Stimulated activated memory B cell treated with anti-CD40 and anti-IgM and Interleukin-4, amounts not matched to agents 10 μg/mL and 1 μg/mL and 100 μg/mL, for 72 hours (primary cell): ENCODE measurements at regions not wholly inside any gene's neighbourhood (a gene's known extent, or its start where the extent isn't known, plus 50 kb on each side); places are given as distances from the start of the nearest gene placed in this dataset.

Source experiments
- ATAC-seq: fragments of 150-1000 bp; cut with Tn5 transposase; 2 replicates; pipeline ENCODE4 v1.10.0; 2021
- H3K27ac Mint-ChIP-seq: one replicate; pipeline ENCODE4 v1.8.0; 2022; ENCODE audit warnings: mild to moderate bottlenecking, mixed read lengths
- H3K27me3 Mint-ChIP-seq: one replicate; pipeline ENCODE4 v1.8.0; 2022; ENCODE audit warnings: mixed read lengths
- H3K36me3 Mint-ChIP-seq: one replicate; pipeline ENCODE4 v1.8.0; 2022; ENCODE audit warnings: mixed read lengths
- H3K4me1 Mint-ChIP-seq: one replicate; pipeline ENCODE4 v1.8.0; 2022; ENCODE audit warnings: mixed read lengths
- H3K4me3 Mint-ChIP-seq: one replicate; pipeline ENCODE4 v1.8.0; 2022; ENCODE audit warnings: mild to moderate bottlenecking, moderate library complexity, mixed read lengths
- H3K9me3 Mint-ChIP-seq: one replicate; pipeline ENCODE4 v1.8.0; 2022; ENCODE audit warnings: mixed read lengths

DNA sequence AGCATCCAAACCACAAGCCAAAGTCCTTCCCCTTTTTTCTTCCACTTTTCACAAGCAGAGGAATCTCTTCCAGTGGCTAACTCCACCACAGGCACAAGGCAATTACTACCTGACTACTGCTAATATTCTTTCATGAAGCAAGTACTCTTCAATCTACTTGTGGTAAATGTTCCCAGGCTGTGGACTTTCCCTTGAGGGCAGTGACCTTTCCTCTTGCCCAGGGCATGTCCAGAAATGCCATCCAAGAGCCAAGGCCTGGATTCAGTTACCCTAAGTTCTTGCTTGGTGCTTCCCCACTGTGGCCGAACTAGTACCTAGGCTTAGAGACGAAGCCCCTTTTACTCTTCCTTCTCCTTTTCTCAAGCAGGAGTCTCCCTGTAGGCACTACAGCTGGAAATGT is 400.7 kb downstream of the DCAF12L2 start:
- no peaks in the 10 kb centered on the region for H3K27me3 Mint-ChIP-seq
- ATAC-seq: no peak
- no peaks in the 10 kb centered on the region for H3K36me3 Mint-ChIP-seq
- H3K4me3 Mint-ChIP-seq: no peak overlapping the region
- H3K27ac Mint-ChIP-seq: no peak overlapping the region
- peaks cover 6% of the 10 kb centered on the region for H3K9me3 Mint-ChIP-seq
- H3K4me1 Mint-ChIP-seq: no peaks in the 10 kb centered on the region

DNA sequence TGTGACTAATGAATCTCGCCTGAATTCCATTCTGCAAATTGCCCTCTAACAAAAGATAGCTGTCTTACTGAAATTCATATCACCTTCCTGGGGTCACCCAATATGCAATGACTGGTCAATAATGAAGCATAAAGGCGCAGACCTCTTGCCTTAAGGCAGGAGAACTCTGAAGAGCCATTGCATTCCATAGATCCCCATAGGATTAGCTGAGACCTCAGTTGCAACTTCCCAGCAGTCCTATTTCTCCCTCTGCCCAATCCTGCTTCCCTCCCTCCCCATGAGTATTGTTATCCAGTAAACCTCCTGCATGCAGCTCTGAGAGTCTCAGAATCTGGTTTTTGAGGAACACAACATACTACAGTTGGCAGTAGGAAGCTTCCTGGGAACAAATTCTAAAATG is 396.5 kb downstream of the DCAF12L2 start:
- no peak overlapping the region for H3K4me3 Mint-ChIP-seq
- H3K9me3 Mint-ChIP-seq: no peaks in the 10 kb centered on the region
- H3K4me1 Mint-ChIP-seq: no peaks in the 10 kb centered on the region
- no peaks in the 10 kb centered on the region for H3K27me3 Mint-ChIP-seq
- no peaks in the 10 kb centered on the region for H3K36me3 Mint-ChIP-seq
- no peak overlapping the region for H3K27ac Mint-ChIP-seq
- ATAC-seq: no peak

DNA sequence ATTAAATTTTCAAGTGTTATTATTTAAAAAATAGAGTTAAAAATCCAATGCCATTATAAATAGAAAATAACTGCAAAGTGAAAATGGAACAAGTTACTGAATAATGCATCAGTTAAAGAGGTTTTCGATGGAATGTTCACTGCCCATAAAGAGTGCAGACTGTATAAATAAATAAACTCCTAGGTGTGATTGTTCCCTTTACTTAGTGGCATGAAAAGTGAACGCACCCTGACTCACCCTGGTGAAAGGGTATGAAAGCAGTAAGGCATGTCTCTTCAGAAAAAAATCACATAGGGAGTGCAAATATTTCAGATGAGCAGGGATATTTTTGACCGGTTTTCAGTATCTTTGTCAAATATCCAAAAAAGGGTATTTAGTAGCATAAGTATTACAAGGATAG is 387.8 kb downstream of the DCAF12L2 start:
- ATAC-seq: no peak
- H3K9me3 Mint-ChIP-seq: no peaks in the 10 kb centered on the region

DNA sequence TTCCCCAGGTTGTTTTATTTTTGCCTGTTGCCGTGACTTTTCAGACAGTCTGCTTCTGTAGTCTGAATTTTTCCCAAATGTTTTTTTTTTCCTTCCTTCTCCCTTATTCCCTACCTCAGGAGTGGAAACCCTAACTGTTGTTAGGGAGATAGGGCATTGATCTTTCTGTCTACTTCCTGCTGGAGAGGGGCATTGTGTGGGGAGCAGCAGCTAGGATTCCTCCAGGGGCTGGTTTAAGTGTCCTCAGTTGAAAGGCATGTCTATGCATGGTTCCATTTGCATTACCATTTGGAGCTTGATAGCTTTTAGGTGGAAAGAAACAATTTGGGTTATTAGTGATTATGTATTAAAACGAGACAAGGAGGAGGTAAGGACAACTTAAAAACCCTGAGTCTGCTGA is 383.9 kb downstream of the DCAF12L2 start:
- H3K27ac Mint-ChIP-seq: no peak overlapping the region
- H3K27me3 Mint-ChIP-seq: no peaks in the 10 kb centered on the region
- no peak overlapping the region for H3K4me3 Mint-ChIP-seq
- no peaks in the 10 kb centered on the region for H3K4me1 Mint-ChIP-seq
- ATAC-seq: no peak
- no peaks in the 10 kb centered on the region for H3K36me3 Mint-ChIP-seq
- H3K9me3 Mint-ChIP-seq: no peaks in the 10 kb centered on the region

More for the DNA sequence above, 387.8 kb downstream of the DCAF12L2 start:
- Mint-ChIP-seq H3K4me1 (no peaks in the 10 kb centered on the region), H3K36me3 (no peaks in the 10 kb centered on the region), H3K27ac (no peak overlapping the region), H3K4me3 (no peak overlapping the region), H3K27me3 (no peaks in the 10 kb centered on the region)

DNA sequence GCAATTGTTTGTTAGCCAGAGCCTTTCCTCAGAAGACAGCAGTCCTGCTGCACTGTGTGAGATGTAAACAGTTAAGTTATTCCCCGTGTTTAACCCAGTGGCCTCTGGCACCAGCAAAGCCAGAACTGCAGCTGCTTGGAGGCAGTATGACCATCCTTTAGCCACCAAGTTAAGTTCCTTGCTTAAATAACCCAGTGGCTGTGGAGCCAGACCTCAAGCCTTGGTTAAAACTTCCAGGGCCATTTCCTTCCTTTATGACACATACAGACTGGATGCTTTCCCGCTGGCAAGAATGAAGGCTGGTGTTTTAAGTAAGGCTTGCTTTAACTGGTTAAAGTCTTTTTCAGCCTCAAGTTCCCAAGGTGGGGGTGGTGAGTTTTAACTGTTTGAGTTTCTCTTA is 379.8 kb downstream of the DCAF12L2 start:
- Mint-ChIP-seq H3K27ac (no peak overlapping the region), H3K9me3 (no peaks in the 10 kb centered on the region), H3K4me3 (no peak overlapping the region), H3K4me1 (no peaks in the 10 kb centered on the region), H3K36me3 (no peaks in the 10 kb centered on the region), H3K27me3 (no peaks in the 10 kb centered on the region)
- ATAC-seq: no peak

DNA sequence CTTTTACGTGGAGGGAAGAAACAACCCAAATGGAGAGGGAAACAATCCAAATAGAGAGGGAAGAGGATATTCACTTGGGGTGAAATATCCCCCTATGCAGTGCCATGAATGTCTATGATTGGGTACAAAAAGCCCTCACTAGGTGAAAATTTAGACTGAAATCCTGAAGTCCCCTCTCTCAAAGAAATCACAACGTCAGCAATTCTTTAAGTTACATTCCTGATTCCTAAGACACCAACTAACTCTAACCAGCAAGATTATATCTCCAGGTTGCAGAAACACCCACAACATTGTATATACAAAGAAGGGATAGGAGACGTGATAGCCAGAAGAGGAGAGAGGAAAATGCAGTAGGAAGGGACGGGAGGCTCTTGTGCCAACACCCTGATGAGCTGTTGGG is 374.3 kb downstream of the DCAF12L2 start:
- no peak overlapping the region for H3K4me3 Mint-ChIP-seq
- ATAC-seq: no peak
- no peaks in the 10 kb centered on the region for H3K9me3 Mint-ChIP-seq
- no peak overlapping the region for H3K27ac Mint-ChIP-seq
- no peaks in the 10 kb centered on the region for H3K36me3 Mint-ChIP-seq
- H3K27me3 Mint-ChIP-seq: no peaks in the 10 kb centered on the region
- no peaks in the 10 kb centered on the region for H3K4me1 Mint-ChIP-seq

DNA sequence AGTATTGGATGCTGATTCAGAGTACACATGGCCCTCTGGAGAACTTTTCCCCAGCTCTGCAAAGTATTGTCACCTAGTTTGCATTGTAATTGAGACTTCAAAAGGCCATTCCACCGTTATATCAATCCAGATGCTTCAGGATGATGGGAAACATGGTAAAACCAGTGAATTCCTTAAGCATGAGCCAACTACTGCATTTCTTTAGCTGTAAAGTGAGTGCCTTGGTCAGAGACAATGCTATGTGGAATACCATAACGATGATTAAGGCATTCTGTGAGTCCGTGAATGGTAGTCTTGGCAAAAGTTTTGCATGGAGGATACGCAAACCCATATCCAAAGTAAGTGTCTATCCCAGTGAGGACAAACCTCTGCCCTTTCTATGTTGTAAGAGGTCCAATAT is 355.2 kb downstream of the DCAF12L2 start:
- Mint-ChIP-seq H3K4me1 (no peaks in the 10 kb centered on the region), H3K36me3 (no peaks in the 10 kb centered on the region), H3K4me3 (no peak overlapping the region), H3K27ac (no peak overlapping the region), H3K27me3 (no peaks in the 10 kb centered on the region), H3K9me3 (no peaks in the 10 kb centered on the region)
- ATAC-seq: no peak

DNA sequence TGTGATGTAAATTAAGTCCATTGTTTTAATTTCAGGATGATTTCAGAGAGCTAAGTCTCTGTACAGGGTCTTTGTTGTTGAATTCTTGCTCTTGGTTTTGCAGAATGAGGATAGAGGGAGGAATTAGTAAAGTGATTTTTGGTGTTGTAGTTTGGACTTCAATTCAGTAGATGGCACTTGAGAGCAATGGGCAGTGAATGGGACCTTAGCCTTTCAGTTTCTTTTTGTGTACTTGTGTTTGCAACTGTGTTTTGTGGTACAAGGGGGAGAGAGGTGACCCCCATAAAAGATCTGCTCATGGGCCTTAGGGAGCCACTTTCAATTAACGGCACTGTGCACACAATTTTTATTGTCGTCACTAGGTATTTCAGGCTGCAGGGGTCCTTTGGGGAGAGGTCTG is 340.0 kb downstream of the DCAF12L2 start:
- no peak for ATAC-seq
- Mint-ChIP-seq H3K36me3 (no peaks in the 10 kb centered on the region), H3K9me3 (peaks cover 1% of the 10 kb centered on the region), H3K4me1 (no peaks in the 10 kb centered on the region), H3K27ac (no peak overlapping the region), H3K27me3 (no peaks in the 10 kb centered on the region), H3K4me3 (no peak overlapping the region)

DNA sequence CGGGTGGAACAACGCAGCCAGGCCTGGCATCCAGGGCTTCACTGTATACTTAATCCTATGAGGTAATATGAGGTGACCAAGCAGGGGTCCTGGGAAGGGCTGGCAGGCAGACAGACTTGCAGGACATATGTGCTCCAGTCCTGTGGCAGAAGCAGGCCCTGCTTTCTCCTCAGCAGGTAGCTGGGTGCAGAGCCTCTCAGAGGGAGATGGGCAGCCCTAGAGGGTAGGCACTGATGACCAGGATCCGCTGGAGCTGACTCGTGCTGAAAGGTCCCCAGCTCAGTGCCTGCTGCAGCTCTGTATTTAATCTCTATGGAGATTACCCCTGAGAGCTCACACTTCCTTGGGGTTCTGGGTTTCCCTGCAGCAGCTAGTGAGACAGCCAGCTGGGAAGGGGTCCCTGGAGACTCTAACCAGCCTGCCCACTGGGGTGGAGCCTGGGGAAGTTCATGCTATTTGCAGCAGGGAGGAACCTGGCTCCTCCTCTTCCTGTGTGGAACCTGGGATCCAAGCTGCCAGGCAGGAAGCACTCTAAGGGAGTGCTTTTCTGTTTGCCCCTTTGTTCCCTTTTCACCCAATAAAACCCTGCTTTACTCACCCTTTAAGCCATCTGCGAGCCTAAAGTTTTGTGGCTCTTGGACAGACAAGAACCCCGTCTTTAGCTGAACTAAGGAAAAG is 339.2 kb downstream of the DCAF12L2 start:
- no peaks in the 10 kb centered on the region for H3K27me3 Mint-ChIP-seq
- no peaks in the 10 kb centered on the region for H3K4me1 Mint-ChIP-seq
- H3K4me3 Mint-ChIP-seq: no peak overlapping the region
- H3K9me3 Mint-ChIP-seq: peaks cover 2% of the 10 kb centered on the region
- ATAC-seq: no peak
- H3K36me3 Mint-ChIP-seq: no peaks in the 10 kb centered on the region
- no peak overlapping the region for H3K27ac Mint-ChIP-seq

DNA sequence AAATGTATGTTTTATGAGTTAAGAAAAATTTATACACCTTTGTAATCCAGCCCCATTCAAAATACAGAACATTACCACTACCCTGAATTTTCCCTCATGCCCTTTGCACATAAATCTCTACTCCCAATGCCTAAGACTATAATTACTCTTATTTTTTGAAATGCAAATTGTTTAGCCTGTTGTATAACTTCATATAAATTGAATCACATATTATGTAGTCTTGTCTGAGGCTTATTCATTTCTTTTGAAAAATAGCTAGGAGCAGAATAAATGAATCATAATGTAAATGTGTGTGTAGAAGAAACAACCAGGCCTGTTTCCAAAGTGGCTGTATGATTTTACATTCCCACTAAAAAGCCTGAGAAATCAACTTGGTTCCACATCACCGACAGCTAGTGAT is 319.8 kb downstream of the DCAF12L2 start:
- no peak overlapping the region for H3K4me3 Mint-ChIP-seq
- no peaks in the 10 kb centered on the region for H3K27me3 Mint-ChIP-seq
- no peak for ATAC-seq
- no peaks in the 10 kb centered on the region for H3K9me3 Mint-ChIP-seq
- H3K36me3 Mint-ChIP-seq: no peaks in the 10 kb centered on the region
- no peak overlapping the region for H3K27ac Mint-ChIP-seq
- H3K4me1 Mint-ChIP-seq: no peaks in the 10 kb centered on the region

DNA sequence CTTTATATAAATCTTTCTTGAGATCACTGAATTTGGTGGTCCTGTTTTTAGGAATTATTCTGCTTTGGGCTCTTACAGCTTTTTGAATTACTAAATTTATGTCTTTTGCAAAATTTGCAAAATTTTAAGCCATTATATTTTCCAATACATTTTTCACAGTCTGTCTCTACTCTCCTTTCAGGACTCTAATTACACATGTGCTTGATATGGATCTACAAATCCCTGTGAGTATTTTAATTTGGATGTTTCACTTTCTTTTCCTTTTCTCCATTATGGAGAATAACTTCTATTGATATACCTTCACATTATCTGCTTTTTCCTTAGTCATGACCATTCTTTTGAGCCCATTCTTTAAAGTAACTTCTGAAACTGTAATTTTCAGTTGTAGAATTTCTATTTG is 315.4 kb downstream of the DCAF12L2 start:
- no peaks in the 10 kb centered on the region for H3K9me3 Mint-ChIP-seq
- H3K27me3 Mint-ChIP-seq: no peaks in the 10 kb centered on the region
- no peak overlapping the region for H3K27ac Mint-ChIP-seq
- H3K36me3 Mint-ChIP-seq: no peaks in the 10 kb centered on the region
- no peak overlapping the region for H3K4me3 Mint-ChIP-seq
- no peak for ATAC-seq
- no peaks in the 10 kb centered on the region for H3K4me1 Mint-ChIP-seq

DNA sequence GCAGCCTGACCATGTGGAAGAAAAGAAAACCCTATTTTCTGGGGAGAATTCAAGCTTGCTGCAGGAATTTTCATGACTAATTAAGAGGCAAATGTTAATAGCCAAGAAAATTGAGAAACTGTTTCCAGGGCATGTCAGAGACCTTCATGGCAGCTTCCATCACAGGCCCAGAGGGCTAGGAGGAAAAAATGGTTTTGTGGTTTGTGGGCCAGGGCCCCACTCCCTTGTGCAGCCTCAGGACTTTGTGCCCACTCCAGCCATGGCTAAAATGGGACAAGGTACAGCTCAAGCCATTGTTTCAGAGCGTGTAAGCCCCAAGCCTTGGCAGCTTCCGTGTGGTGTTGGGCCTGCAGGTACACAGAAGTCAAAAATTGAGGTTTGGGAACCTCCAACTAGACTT is 282.9 kb downstream of the DCAF12L2 start:
- no peak overlapping the region for H3K27ac Mint-ChIP-seq
- H3K4me1 Mint-ChIP-seq: no peaks in the 10 kb centered on the region
- H3K27me3 Mint-ChIP-seq: no peaks in the 10 kb centered on the region
- peaks cover 8% of the 10 kb centered on the region for H3K9me3 Mint-ChIP-seq
- H3K4me3 Mint-ChIP-seq: no peak overlapping the region
- no peaks in the 10 kb centered on the region for H3K36me3 Mint-ChIP-seq
- no peak for ATAC-seq

DNA sequence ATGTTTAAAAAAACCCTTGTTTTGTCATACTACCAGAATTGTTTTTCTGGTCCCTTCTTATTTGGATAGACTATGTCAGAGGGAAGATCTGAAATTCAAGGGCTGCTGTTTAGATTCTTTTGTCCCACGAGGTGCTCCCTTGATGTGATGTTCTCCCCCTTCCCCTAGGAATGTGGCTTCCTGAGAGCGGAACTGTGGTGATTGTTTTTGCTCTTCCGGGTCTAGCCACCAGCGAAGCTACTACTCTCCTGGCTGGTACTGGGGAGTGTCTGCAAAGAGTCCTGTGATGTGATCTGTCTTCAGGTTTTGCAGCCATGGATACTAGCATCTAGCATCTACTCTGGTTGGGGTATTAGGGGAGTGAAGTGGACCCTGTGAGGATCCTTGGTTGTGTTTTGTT is 271.1 kb downstream of the DCAF12L2 start:
- H3K4me3 Mint-ChIP-seq: no peak overlapping the region
- no peak for ATAC-seq

DNA sequence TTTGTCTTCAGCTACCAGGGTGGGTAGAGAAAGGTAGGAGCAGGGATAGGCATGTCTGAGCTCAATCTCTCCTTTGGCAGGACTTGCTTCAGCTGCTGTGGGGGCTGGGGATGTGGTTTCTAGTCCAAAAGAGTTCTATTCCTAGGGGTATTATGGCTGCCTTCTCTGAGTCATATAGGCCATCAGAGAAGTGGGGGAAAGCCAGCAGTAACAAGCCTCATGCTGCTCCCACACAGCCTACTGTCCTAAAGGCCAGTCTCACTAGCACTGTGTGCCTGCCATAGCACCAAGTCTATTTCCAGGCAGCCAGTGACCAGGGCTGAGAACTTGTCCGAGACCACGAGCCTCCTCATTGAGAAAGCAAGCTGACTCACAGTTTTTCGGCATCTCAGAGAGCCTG is 270.6 kb downstream of the DCAF12L2 start:
- H3K27me3 Mint-ChIP-seq: no peaks in the 10 kb centered on the region
- H3K27ac Mint-ChIP-seq: no peak overlapping the region
- H3K4me3 Mint-ChIP-seq: no peak overlapping the region
- H3K9me3 Mint-ChIP-seq: no peaks in the 10 kb centered on the region
- H3K36me3 Mint-ChIP-seq: no peaks in the 10 kb centered on the region
- H3K4me1 Mint-ChIP-seq: no peaks in the 10 kb centered on the region
- no peak for ATAC-seq

More for the DNA sequence above, 271.1 kb downstream of the DCAF12L2 start:
- H3K9me3 Mint-ChIP-seq: no peaks in the 10 kb centered on the region
- H3K27ac Mint-ChIP-seq: no peak overlapping the region
- H3K27me3 Mint-ChIP-seq: no peaks in the 10 kb centered on the region
- H3K4me1 Mint-ChIP-seq: no peaks in the 10 kb centered on the region
- H3K36me3 Mint-ChIP-seq: no peaks in the 10 kb centered on the region

DNA sequence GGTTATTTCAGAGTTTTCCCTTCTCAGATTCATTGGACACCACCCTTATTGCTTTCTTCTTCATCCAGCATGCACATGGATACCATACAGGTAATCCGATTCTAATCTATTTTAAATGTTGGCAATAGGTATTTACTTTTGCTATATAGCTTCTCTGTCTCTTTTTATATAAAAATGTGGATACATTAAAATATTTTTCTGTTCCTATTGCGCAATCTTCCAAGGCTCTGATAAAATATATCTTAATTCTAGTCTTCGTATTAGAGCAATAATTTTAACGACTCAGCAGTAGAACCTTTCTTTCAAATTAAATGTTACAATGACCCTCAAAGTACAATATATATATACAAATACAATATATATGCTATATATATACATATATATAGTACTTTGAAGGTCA is 239.8 kb downstream of the DCAF12L2 start:
- H3K9me3 Mint-ChIP-seq: no peaks in the 10 kb centered on the region
- H3K27me3 Mint-ChIP-seq: no peaks in the 10 kb centered on the region
- no peak for ATAC-seq
- H3K4me1 Mint-ChIP-seq: no peaks in the 10 kb centered on the region
- H3K4me3 Mint-ChIP-seq: no peak overlapping the region
- no peak overlapping the region for H3K27ac Mint-ChIP-seq
- H3K36me3 Mint-ChIP-seq: no peaks in the 10 kb centered on the region

DNA sequence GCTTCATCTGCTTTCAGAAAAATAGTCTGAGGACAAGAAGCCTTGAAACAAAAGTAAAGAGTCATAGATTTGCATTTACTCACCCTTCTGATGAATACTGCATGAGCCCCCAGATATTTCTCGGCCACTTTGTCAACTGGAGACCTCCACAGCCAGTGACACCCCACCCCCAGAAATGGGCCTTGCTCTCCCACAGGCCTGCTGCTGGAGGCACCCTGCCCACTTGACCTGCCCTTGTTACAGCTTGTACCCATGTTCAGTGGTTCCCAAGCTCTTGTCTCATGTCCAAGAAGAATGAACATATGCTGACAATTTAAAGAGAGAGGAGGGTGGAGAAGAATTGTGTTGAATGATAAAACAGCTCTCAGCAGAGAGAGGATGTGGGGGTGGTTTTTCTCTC is 225.1 kb downstream of the DCAF12L2 start:
- Mint-ChIP-seq H3K36me3 (no peaks in the 10 kb centered on the region), H3K27me3 (no peaks in the 10 kb centered on the region), H3K27ac (no peak overlapping the region), H3K9me3 (no peaks in the 10 kb centered on the region), H3K4me1 (no peaks in the 10 kb centered on the region), H3K4me3 (no peak overlapping the region)
- ATAC-seq: no peak

DNA sequence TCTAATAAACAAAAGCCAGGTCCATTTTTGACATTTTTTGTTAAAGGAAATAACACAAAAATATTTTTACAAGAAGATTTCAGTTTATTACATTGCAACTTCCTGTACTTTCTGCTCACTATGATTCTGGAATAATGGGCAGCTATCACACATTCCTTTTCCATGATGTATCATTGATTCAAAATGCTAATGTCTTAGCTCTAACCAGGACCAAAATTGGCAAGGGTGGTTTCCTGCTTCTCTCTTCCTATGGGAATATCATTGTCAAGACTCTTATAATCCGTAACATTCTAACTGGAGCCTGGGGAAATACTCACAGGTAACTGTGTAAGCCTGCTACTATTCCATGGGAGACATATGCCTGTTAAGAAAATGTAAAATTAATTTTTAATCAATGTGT is 218.6 kb downstream of the DCAF12L2 start:
- no peaks in the 10 kb centered on the region for H3K27me3 Mint-ChIP-seq
- H3K4me3 Mint-ChIP-seq: no peak overlapping the region
- ATAC-seq: no peak
- no peaks in the 10 kb centered on the region for H3K9me3 Mint-ChIP-seq
- H3K27ac Mint-ChIP-seq: no peak overlapping the region
- no peaks in the 10 kb centered on the region for H3K36me3 Mint-ChIP-seq
- no peaks in the 10 kb centered on the region for H3K4me1 Mint-ChIP-seq
